ENCODE measurements at regions not wholly inside any gene's neighbourhood (a gene's known extent, or its start where the extent isn't known, plus 50 kb on each side); places are given as distances from the start of the nearest gene placed in this dataset.

- intact Hi-C loops (cut with DNase I, micrococcal nuclease), result no loop called here
- H3K27me3 ChIP-seq (ENCODE audit: control insufficient read depth in 1 of 2, insufficient read depth in 2 of 2, low read length in 2 of 2), result no peaks in the 10 kb centered on the region
- no peak for TF ChIP-seq CTCF (IDR thresholded peaks at IDR 0.05)
- H3K4me3 ChIP-seq (ENCODE audit: low read length), result no peak overlapping the region
- ChIA-PET CTCF (no interaction called here), POLR2A (no interaction called here)
- no peak overlapping the region for H3K27ac ChIP-seq (ENCODE audit: low read depth in 1 of 2, low read length in 2 of 2)
- H3K9me3 ChIP-seq (ENCODE audit: control insufficient read depth in 1 of 2, insufficient read depth in 1 of 2, low read length in 2 of 2), result no peaks in the 10 kb centered on the region
- H3K27me3 Mint-ChIP-seq, result peaks cover 6% of the 10 kb centered on the region
- ATAC-seq (ENCODE audit: poor library complexity) (no peak), DNase-seq (no peak)
- H3K36me3 ChIP-seq (ENCODE audit: insufficient read depth, low read length), result no peaks in the 10 kb centered on the region
- no peaks in the 10 kb centered on the region for H3K4me1 ChIP-seq (ENCODE audit: insufficient read depth, low read length)
- H3K4me1 Mint-ChIP-seq (ENCODE audit: low read depth), result no peaks in the 10 kb centered on the region
- H3K36me3 Mint-ChIP-seq (ENCODE audit: low read depth), result no peaks in the 10 kb centered on the region
- H3K9me3 Mint-ChIP-seq, result no peaks in the 10 kb centered on the region
- H3K4me3 Mint-ChIP-seq, result no peak overlapping the region
- no peak overlapping the region for H3K27ac Mint-ChIP-seq
Observed at GRCh38 chr6:167208819-167209576, 51.2 kb upstream of the GPR31 start.

GRCh38 chr6:167209577-167209975, 51.8 kb upstream of the GPR31 start:
- POLR2A ChIA-PET, result no interaction called here
- peaks cover 6% of the 10 kb centered on the region for H3K27me3 Mint-ChIP-seq
- no peak for TF ChIP-seq CTCF (IDR thresholded peaks at IDR 0.05)
- no peak for DNase-seq
- no peaks in the 10 kb centered on the region for H3K9me3 ChIP-seq (ENCODE audit: control insufficient read depth in 1 of 2, insufficient read depth in 1 of 2, low read length in 2 of 2)
- H3K27ac ChIP-seq (ENCODE audit: low read depth in 1 of 2, low read length in 2 of 2), result no peak overlapping the region
- no peaks in the 10 kb centered on the region for H3K36me3 Mint-ChIP-seq (ENCODE audit: low read depth)
- no peak for ATAC-seq (ENCODE audit: poor library complexity)
- no peaks in the 10 kb centered on the region for H3K4me1 ChIP-seq (ENCODE audit: insufficient read depth, low read length)
- H3K36me3 ChIP-seq (ENCODE audit: insufficient read depth, low read length), result no peaks in the 10 kb centered on the region
- H3K9me3 Mint-ChIP-seq, result no peaks in the 10 kb centered on the region
- H3K4me3 Mint-ChIP-seq, result no peak overlapping the region
- H3K27ac Mint-ChIP-seq, result no peak overlapping the region
- no peak overlapping the region for H3K4me3 ChIP-seq (ENCODE audit: low read length)
- no peaks in the 10 kb centered on the region for H3K27me3 ChIP-seq (ENCODE audit: control insufficient read depth in 1 of 2, insufficient read depth in 2 of 2, low read length in 2 of 2)
- intact Hi-C loops (cut with DNase I, micrococcal nuclease), result no loop called here
- CTCF ChIA-PET, result no interaction called here
- no peaks in the 10 kb centered on the region for H3K4me1 Mint-ChIP-seq (ENCODE audit: low read depth)

GRCh38 chr6:167210375-167211294, 52.9 kb upstream of the GPR31 start:
- Mint-ChIP-seq H3K27ac (no peak overlapping the region), H3K4me3 (no peak overlapping the region), H3K9me3 (no peaks in the 10 kb centered on the region), H3K36me3 (ENCODE audit: low read depth) (no peaks in the 10 kb centered on the region), H3K27me3 (peaks cover 6% of the 10 kb centered on the region), H3K4me1 (ENCODE audit: low read depth) (no peaks in the 10 kb centered on the region)
- no peak for TF ChIP-seq CTCF (IDR thresholded peaks at IDR 0.05)
- Histone ChIP-seq H3K27ac (ENCODE audit: low read depth in 1 of 2, low read length in 2 of 2) (no peak overlapping the region), H3K36me3 (ENCODE audit: insufficient read depth, low read length) (no peaks in the 10 kb centered on the region), H3K9me3 (ENCODE audit: control insufficient read depth in 1 of 2, insufficient read depth in 1 of 2, low read length in 2 of 2) (no peaks in the 10 kb centered on the region), H3K4me3 (ENCODE audit: low read length) (no peak overlapping the region), H3K27me3 (ENCODE audit: control insufficient read depth in 1 of 2, insufficient read depth in 2 of 2, low read length in 2 of 2) (no peaks in the 10 kb centered on the region), H3K4me1 (ENCODE audit: insufficient read depth, low read length) (no peaks in the 10 kb centered on the region)
- ChIA-PET CTCF (no interaction called here), POLR2A (no interaction called here)
- intact Hi-C loops (cut with DNase I, micrococcal nuclease), result loop anchor here in 1 of 2 experiments (10.0 kb wide), 1 partner anchor 684 kb away; no protein-coding TSS in a partner anchor
- no peak for ATAC-seq (ENCODE audit: poor library complexity)
- no peak for DNase-seq

Data from CD4-positive, alpha-beta T cell (primary cell).